ENCODE measurements at regions not wholly inside any gene's neighbourhood (a gene's known extent, or its start where the extent isn't known, plus 50 kb on each side); places are given as distances from the start of the nearest gene placed in this dataset.
"Not testable (repeated sequence)": the region's sequence is repeated elsewhere in the genome, so short reads cannot be mapped to it uniquely, and the experiment has no call there.

DNA sequence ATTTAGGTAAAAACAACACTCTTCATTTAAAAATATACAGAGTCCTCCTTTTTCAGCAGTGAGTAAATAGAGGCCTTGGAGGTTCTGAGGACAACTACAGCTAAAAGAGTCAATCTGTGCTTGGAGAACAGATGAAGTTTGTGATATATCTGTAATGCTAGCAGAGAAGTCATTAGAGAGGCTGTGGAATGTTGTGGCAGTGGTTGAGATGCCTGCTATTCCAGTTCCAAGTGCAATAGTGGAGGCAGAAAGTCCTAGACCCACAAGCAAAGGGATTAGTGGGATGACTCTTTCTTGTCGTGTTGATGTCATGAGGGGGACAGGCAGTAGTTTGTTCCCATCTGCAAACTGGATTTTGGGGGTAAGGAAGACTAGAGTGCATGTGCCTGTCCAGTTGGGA is 62.1 kb upstream of the EZR start:
- DNase-seq: not testable (repeated sequence)

DNA sequence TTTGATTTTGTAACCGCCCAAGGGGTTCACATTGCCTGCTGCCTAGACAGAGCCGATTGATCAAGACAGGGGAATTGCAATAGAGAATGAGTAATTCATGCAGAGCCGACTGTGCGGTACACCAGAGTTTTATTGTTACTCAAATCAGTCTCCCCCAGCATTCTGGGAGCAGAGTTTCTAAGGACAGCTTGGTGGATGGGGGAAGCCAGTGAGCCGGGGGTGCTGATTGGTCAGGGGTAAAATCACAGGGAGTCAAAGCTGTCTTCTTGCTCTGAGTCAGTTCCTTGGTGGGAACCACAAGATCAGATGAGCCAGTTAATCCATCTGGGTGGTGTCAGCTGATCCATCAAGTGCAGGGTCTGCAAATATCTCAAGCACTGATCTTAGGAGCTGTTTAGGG is 60.0 kb upstream of the EZR start:
- DNase-seq: no peak

DNA sequence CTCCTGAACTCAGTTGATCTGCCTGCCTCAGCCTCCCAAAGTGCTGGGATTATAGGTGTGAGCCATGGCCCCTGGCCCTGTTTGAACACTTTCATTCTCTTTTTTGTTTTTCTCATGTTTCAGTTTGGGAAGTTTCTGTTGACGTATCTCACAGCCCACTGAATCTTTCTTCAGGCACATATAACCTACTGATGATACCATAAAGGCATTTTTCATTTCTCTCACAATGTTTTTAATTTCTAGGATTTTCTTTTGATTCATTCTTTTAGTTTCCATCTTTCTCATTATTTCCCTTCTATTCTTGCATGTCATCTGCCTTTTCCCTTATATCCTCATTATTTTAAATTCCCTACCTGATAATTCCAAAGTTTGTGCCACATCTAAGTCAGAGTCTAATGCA is 58.5 kb upstream of the EZR start:
- no peak for DNase-seq

DNA sequence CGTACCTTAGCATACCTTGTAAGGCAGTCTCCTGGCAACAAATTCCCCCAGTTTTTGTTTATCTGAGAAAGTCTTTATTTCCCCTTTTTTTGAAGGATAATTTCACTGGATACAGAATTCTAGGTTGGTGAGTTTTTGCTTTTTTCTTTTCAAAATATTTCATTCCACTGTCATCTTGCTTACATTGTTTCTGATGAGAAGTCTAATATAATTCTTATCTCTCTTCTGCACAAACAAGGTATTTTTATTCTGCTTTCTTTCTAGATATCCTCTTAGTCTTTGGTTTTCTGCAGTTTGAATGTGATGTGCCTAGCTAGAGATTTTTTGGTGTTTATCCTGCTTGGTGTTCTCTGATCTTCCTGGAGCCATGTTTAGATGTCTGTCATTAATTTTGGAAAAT is 57.7 kb upstream of the EZR start:
- no peak for DNase-seq

DNA sequence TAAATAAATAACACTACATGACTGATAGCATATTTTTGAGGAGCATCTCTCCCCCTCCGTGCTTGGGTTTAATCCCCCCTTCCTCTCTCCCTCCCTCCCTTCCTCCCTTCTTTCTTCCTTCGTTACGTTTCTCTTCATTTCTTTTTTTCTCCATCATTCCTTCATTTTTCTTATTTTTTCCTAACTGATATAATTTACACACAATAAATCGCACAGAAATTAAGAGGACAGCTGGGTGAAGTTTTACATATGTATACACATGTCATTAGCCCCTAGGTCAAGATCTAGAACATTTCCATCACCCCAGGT is 51.4 kb upstream of the EZR start:
- no peak for DNase-seq

DNA sequence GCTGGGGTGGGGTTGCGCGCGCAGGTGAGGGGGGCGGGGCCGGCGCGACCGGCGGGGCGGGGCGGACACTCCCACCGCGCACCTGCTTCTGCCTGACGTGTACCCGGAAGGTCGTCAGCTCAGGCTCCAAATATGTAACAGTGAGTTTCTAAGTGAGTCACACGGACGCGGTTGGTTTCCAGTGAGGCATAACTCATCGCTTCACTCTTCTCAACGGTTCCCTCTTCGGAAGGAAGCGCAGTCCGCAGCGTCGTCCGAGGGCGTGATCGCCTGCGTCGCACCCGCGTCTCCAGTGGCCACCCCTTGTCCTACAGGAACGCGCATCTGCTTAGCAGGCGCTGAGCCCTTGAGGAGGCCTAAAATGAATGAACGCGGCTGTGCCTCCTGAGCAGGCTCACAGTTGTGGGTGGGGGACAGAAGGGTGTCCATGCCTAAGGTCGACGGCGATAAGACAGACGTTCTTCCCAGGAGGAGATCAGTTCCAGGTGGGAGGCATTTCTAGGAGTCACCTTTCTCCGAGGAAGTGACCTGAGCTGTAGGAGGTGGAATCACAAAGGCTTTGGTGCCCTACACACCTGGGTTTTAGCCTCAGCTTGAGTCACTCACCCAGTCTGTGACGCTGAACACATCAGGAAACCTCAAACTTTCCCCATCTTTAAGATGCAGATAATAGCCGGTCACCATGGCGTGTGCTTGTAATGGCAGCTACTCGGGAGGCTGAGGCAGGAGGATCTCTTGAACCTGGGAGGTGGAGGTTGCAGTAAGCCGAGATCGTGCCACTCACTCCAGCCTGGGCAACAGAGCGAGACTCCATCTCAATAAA is 50.9 kb upstream of the EZR start:
- DNase-seq: peak; percentile 95

DNA sequence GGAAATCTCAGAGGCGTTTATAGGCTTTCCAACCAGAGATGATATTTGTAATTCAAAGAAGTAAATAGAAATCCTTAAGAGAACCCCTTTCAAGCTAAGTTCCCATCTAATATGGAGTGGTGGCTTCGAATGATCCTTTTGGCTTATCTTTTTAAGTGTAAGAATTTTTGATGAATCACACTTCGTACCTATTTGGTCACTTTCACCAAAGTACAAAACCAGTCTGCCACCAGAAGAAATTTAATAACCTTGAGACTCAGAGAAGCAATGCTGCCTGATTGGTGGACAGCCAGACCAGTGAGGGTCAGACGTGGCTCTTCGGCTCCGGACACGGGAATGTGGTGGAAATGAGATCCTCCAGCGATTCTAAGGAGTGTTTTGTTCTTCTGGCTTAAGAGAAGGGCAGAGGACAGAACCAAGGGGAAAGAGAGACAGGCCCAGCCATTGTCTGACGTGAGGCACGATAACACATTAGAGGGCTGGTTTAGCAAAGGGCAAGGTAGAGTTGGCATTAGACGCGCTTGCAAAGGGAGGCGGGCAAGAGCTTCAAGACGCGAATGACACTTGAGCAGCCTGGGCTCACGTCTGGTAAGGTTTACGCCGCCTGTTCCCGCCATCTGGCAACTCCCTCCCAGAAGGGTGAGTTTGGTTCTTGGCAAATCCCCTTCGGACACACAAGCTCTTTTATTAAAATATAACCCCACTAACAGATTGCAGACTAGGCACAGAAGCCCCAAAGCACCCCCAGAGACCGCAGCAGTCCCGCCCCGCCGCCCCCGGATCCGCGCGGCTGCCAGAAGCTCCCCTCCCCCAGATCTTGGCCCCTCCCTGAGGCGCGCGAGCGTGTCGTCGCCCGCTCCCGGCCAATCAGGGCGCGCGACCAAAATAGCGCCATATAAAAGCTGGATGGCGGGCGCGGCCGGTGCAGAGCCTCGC is 50.0 kb upstream of the EZR start:
- peak; percentile 36 for DNase-seq
